Fibroblast of pulmonary artery (primary cell): ENCODE measurements at regions not wholly inside any gene's neighbourhood (a gene's known extent, or its start where the extent isn't known, plus 50 kb on each side); places are given as distances from the start of the nearest gene placed in this dataset.

Source experiments
- DNase-seq: peaks from one replicate; pipeline ENCODE4 v3.0.0-alpha.2; 2010; ENCODE audit warnings: low read depth
- H3K4me3 ChIP-seq: replicated peaks from 2 replicates; pipeline ENCODE4 v1.5.1; 2011; ENCODE audit warnings: low read depth, mild to moderate bottlenecking, control low read depth, low read length, moderate library complexity
- CTCF ChIP-seq: IDR thresholded peaks from 2 replicates; pipeline ENCODE4 v1.5.1; 2011; ENCODE audit warnings: mild to moderate bottlenecking, control low read depth, low read length, inconsistent platforms; ENCODE audit errors: missing control alignments

- H3K4me3 ChIP-seq: no peak overlapping the region
- DNase-seq: no peak
- no peak for TF ChIP-seq CTCF
Measured at GRCh38 chr5:107320376-107320775, 350.4 kb downstream of the EFNA5 start.

- no peak for DNase-seq
- no peak for TF ChIP-seq CTCF
- no peak overlapping the region for H3K4me3 ChIP-seq
Measured at GRCh38 chr5:107319901-107320300, 350.8 kb downstream of the EFNA5 start.

GRCh38 chr5:107314330-107314729 lies 356.4 kb downstream of the EFNA5 start:
- no peak for DNase-seq
- no peak overlapping the region for H3K4me3 ChIP-seq
- no peak for TF ChIP-seq CTCF

GRCh38 chr5:107313921-107314320 lies 356.8 kb downstream of the EFNA5 start:
- DNase-seq: no peak
- H3K4me3 ChIP-seq: no peak overlapping the region
- no peak for TF ChIP-seq CTCF

- TF ChIP-seq CTCF: no peak
- no peak for DNase-seq
- no peak overlapping the region for H3K4me3 ChIP-seq
Measured at GRCh38 chr5:107313098-107313497, 357.6 kb downstream of the EFNA5 start.

DNA sequence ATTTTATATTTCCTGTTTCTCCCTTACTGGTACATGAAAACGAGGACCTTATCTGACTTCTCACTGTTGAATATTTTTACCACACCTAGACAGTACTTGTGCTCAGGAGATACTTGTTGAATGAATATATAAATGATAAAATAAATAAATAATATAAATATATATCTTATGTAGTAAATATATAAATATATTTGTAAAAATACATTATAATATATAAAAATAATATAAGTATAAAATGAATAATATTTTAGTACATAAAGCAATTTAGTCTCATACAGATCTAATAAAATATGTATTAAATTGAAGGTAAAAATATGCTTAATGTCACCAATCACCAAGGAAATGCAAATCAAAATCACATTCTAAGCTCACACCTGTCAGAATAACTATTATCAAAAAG lies 360.6 kb downstream of the EFNA5 start:
- no peak overlapping the region for H3K4me3 ChIP-seq
- TF ChIP-seq CTCF: no peak
- DNase-seq: no peak

DNA sequence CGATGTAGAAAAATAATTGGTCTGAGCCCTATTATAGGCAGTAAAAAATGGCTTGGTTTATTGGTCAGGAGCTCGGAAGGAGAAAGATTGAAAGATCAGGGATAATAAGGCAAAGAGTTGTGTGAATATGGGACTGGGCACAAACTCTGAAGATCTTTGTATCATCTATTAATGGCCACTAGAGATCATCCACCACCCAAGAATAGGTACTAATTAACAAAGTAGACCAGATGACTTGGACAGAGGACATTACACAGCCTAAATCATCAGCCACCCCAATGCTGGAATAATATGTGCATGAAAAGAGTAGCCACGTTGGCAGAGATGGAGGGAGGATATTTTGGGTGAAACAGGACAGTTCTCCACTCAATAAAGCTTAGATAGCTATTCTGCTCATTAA lies 364.1 kb downstream of the EFNA5 start:
- no peak for TF ChIP-seq CTCF
- no peak for DNase-seq

More for the DNA sequence above, 364.1 kb downstream of the EFNA5 start:
- no peak overlapping the region for H3K4me3 ChIP-seq
